Osteocyte (in vitro differentiated cells): ENCODE measurements at regions not wholly inside any gene's neighbourhood (a gene's known extent, or its start where the extent isn't known, plus 50 kb on each side); places are given as distances from the start of the nearest gene placed in this dataset.

Source experiments
- DNase-seq: peaks from one replicate; pipeline ENCODE4 v3.0.0; 2021; ENCODE audit warnings: mixed read lengths; ENCODE audit not compliant: unreplicated experiment; ENCODE audit errors: extremely low spot score
- H3K27ac Mint-ChIP-seq: one replicate; pipeline ENCODE4 v1.8.0; 2021; ENCODE audit warnings: mild to moderate bottlenecking, mixed read lengths; ENCODE audit not compliant: unreplicated experiment
- H3K27me3 Mint-ChIP-seq: one replicate; pipeline ENCODE4 v1.8.0; 2021; ENCODE audit warnings: mixed read lengths; ENCODE audit not compliant: unreplicated experiment
- H3K36me3 Mint-ChIP-seq: one replicate; pipeline ENCODE4 v1.8.0; 2021; ENCODE audit warnings: mixed read lengths; ENCODE audit not compliant: unreplicated experiment
- H3K4me1 Mint-ChIP-seq: one replicate; pipeline ENCODE4 v1.8.0; 2021; ENCODE audit warnings: mixed read lengths; ENCODE audit not compliant: unreplicated experiment
- H3K4me3 Mint-ChIP-seq: one replicate; pipeline ENCODE4 v1.8.0; 2021; ENCODE audit warnings: mild to moderate bottlenecking, moderate library complexity, mixed read lengths; ENCODE audit not compliant: unreplicated experiment
- H3K9me3 Mint-ChIP-seq: one replicate; pipeline ENCODE4 v1.8.0; 2021; ENCODE audit warnings: mixed read lengths; ENCODE audit not compliant: unreplicated experiment
- CTCF ChIP-seq: fragments of 200-600 bp; sonication (generic); IDR thresholded peaks from 2 replicates; pipeline ENCODE4 v1.5.0; 2021; ENCODE audit warnings: antibody characterized with exemption, mild to moderate bottlenecking, moderate library complexity

GRCh38 chr1:96306809-96307560 is 414.6 kb upstream of the PTBP2 start:
- Mint-ChIP-seq H3K4me3 (no peak overlapping the region), H3K36me3 (no peaks in the 10 kb centered on the region), H3K4me1 (peaks cover 2% of the 10 kb centered on the region), H3K9me3 (peaks cover 3% of the 10 kb centered on the region), H3K27ac (no peak overlapping the region), H3K27me3 (no peaks in the 10 kb centered on the region)
- no peak for TF ChIP-seq CTCF
- no peak for DNase-seq

- no peak for TF ChIP-seq CTCF
- Mint-ChIP-seq H3K4me1 (peaks cover 8% of the 10 kb centered on the region), H3K4me3 (no peak overlapping the region), H3K27ac (no peak overlapping the region), H3K9me3 (no peaks in the 10 kb centered on the region), H3K27me3 (no peaks in the 10 kb centered on the region), H3K36me3 (peaks cover 2% of the 10 kb centered on the region)
- DNase-seq: no peak
Measured at GRCh38 chr1:96308314-96308713, 413.3 kb upstream of the PTBP2 start.

- no peaks in the 10 kb centered on the region for H3K9me3 Mint-ChIP-seq
- peaks cover 2% of the 10 kb centered on the region for H3K36me3 Mint-ChIP-seq
- H3K4me1 Mint-ChIP-seq: peaks cover 9% of the 10 kb centered on the region
- TF ChIP-seq CTCF: no peak
- DNase-seq: no peak
- no peak overlapping the region for H3K27ac Mint-ChIP-seq
- H3K27me3 Mint-ChIP-seq: no peaks in the 10 kb centered on the region
- no peak overlapping the region for H3K4me3 Mint-ChIP-seq
Measured at GRCh38 chr1:96309783-96310182, 411.8 kb upstream of the PTBP2 start.

GRCh38 chr1:96313216-96313615 is 408.4 kb upstream of the PTBP2 start:
- H3K27ac Mint-ChIP-seq: no peak overlapping the region
- H3K36me3 Mint-ChIP-seq: peaks cover 2% of the 10 kb centered on the region
- H3K4me3 Mint-ChIP-seq: no peak overlapping the region
- TF ChIP-seq CTCF: no peak
- peaks cover 7% of the 10 kb centered on the region for H3K4me1 Mint-ChIP-seq
- H3K27me3 Mint-ChIP-seq: no peaks in the 10 kb centered on the region
- no peak for DNase-seq
- H3K9me3 Mint-ChIP-seq: no peaks in the 10 kb centered on the region

- DNase-seq: no peak
Measured at GRCh38 chr1:96329121-96329520, 392.5 kb upstream of the PTBP2 start.

More at GRCh38 chr1:96329121-96329520, 392.5 kb upstream of the PTBP2 start:
- Mint-ChIP-seq H3K9me3 (peaks cover 10% of the 10 kb centered on the region), H3K27ac (no peak overlapping the region), H3K36me3 (no peaks in the 10 kb centered on the region), H3K4me3 (no peak overlapping the region), H3K4me1 (peaks cover 7% of the 10 kb centered on the region), H3K27me3 (no peaks in the 10 kb centered on the region)
- TF ChIP-seq CTCF: no peak
